HG02571 (cell line): ENCODE measurements at regions not wholly inside any gene's neighbourhood (a gene's known extent, or its start where the extent isn't known, plus 50 kb on each side); places are given as distances from the start of the nearest gene placed in this dataset.
A peak's percentile ranks its signal among the peaks of the same experiment; 100 is the strongest.

ENCODE experiments used
- ATAC-seq: cut with Tn5 transposase; IDR thresholded peaks from one replicate; pipeline ENCODE4 v1.9.1; 2021; ENCODE audit warnings: mild to moderate bottlenecking, moderate library complexity; ENCODE audit not compliant: unreplicated experiment

DNA sequence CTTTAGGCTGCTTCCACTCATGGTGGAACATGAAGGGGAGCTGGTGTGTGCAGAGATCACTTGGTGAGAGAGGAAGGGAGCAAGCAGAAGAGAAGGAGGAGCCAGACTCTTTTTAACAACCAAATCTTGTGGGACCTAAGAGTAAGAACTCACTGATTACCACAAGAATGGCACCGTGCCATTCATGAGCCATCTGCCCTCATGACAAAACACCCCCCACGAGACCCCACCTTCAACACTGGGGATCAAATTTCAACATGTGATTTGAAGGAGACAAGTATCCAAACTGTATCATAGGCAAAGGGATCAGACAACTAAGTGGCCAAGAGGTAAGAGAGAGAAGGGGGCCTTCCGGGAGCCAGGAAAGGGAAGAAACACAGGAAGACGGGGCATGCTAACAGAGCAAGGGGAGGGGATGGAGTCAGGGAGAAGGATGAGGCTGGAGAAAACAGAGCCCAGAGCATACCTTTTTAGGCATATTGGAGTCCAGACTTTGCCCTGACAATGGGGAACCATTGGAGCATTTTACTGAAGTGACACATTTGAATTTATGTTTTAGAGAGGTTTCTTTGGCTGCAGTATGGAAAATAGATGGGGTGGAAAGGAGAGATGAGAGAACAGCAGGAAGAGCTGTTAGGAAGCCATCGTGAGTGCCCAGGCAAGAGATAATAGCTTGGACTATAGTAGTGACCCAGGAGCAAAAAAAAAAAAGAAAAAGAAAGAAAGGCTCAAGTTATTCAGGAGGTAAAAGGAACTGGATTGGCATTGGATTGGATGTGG, 204.4 kb upstream of the NUDT4 start:
- no peak for ATAC-seq

DNA sequence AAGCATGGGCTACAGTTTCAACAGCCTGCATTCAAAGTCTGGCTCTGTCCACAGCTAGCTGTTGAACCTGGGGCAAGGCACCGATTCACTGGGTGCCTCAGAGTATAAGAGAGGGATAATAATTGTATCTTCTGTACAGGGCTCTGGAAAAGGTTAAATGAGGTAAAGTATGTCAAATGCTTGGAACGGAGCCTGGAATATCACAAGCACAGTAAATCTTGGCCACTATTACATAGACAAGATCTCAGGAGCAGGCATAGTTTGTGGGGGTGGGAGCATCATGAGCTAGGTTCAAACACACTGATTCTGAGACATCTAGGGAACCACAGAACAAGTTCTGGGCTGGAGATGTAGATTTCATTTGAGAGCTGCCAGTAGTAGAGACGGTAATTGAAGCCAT, 203.7 kb upstream of the NUDT4 start:
- ATAC-seq: no peak

DNA sequence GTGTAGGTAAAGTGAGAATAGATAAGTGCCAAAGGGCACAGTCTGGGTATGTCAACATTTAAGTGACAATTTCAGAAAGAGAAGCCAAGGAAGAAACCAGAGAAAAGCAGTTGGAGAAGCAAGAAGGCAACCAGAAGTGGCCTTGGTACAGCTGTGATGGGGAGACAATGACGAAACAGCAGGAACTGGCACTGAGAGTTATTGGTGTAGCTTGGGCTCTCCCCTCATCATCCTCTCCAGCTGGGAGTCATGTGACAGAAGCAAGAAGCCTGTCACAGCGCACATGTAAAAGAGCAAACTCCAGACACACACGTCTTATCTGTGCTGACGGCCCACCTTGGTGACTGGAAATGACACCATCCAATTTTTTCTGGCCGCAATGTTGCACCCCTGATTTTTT, 203.3 kb upstream of the NUDT4 start:
- ATAC-seq: no peak

DNA sequence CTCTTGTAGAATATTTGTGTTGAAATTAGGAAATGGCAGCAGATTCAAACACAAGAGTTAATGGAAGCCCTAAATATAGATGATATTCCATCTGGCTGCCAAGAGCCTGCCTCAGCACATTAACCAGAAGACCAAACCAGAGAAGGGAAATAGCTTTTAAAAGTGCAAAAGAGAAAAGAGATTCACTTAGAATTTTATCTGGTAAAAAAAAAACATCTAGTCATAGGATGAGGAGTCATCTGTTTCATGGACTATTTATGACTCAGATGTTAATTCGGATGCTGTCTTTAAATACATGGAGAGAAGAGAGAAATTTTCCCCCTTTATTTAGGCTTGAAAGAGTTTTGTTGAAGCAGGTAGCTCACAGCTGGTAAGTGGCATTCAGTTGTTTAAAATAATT, 201.6 kb upstream of the NUDT4 start:
- no peak for ATAC-seq

DNA sequence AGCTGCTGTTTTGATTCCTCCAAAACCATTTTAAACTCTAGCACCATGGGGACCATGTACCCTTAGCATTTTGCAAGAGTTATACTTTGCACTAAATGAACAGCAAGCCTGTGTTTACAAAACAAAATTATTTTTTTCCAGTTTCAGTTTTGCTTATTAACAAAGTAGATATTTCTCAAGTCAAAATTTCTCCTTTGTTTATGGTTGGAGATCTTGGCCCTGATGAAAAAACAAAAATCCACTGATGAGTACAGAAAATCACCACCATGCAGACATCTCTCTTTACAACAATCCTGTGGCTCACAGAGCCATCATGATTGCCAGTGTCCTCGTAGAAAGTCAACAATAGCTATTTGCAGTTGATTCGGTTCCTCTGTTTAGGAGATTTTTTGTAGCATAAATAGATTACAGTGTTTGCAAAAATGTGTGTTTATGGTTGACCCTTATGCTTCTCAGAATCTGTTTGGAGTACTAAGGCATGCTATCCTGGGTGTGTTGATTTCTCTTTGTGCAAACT, 201.1 kb upstream of the NUDT4 start:
- no peak for ATAC-seq

DNA sequence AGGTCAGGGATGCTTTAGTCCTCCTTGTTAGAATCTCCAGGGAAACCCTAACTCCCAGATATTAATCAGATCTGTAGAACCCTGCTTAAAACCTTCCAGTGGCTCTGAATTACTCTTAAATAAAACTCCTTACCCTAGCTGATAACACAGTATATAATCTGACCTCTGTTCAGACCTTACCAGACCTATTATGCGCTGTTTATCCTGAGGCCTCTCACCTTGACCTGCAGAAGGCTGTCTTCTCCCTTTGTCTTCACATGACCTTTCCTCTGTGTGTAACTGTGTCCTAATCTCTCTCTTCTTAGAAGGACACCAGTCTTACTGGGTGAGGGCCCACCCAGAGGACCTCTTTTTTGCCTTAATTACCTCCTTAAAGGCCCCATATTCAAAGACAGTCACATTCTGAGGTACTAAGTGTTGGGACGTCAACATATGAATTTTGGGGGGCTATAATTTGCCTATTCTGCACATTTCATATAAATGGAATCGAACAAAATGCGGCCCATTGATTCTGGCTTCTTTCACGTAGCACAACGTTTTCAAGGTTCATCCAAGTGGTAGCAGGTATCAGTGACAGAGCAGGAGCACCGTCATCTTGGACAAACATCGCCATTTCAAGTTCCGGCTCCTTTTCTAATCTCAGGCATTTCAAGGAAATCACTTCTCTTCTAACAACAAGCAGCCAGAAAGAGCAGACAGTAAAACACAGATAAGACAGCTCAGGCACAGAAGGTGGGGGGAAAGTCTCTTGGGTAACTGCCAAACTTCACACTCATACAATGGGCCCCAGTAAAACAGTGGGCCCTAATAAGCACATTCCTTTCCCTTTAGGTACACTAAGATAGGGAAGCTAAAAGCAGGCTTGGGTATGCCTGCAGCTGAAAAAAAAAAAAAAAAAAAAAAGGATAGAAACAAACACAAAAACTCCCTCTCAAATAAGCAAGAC, 200.2 kb upstream of the NUDT4 start:
- no peak for ATAC-seq

DNA sequence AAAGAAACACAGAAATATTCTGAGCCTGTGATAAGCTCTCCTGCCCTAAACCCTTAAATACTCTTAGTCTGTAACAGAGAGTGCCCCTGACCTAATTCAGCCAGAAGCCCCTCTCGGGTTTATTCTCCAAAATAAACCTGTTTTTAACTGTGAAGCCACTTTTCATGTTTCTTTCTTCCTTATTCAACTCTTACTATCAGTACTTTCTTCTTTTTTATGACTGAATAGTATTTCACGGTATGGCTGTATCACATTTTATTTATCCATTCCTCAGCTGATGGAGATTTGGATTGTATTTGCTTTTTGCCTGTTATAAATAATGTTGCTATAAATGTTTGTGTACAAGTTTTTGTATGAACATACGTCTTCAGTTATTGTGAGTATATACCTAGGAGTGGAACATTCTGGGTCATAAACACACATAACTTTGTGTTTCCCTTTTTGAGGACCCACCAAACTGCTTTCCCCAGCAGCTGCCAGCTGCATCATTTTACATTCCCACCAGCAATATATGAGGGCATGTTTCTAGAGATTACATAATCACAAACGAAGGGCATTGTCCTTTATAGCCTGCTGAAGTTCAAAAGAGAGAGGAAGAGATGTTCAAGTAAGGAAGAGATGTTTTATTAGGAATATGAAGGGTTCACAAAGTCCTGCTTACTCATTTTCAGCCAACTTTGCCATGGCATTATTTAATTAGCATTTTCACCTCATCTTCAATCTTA, 199.4 kb upstream of the NUDT4 start:
- no peak for ATAC-seq

DNA sequence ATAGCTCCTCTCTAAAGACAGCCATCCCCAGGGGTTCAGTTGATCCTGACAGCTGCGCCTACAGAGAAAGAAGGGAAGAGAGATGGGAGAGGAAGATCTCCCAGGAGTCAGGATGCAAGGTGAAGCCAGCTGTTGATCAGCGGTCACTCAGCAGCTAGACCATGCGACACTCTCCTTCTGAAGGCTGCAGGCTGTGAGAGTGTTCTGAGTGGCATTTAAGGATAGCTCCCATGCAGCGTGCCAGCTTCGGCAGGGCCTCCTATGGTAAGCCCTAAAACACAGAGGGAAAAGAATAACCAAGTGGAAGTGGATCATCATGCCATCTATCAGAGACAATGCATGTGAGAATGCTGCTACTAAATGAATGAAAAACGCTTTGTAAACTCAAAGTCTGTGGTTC, 197.9 kb upstream of the NUDT4 start:
- ATAC-seq: no peak

DNA sequence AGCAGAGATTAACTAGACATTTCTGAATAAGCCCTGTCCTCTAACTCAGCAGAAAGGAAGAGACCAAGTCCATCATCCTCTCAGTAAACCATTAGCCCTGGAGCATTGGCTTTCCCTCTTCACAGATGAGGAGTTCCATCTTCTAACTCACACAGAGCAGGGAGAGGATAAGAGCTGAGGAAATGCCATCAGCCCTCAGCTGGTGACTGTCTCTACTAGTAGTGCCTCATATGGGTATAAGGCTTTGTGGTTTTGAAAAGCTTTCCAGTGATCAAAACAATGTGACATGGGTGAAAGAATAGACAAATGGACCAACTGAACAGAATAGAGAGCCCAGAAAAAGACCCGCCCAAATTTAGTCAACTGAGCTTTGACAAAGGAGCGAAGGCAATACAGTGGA, 197.2 kb upstream of the NUDT4 start:
- ATAC-seq: no peak

DNA sequence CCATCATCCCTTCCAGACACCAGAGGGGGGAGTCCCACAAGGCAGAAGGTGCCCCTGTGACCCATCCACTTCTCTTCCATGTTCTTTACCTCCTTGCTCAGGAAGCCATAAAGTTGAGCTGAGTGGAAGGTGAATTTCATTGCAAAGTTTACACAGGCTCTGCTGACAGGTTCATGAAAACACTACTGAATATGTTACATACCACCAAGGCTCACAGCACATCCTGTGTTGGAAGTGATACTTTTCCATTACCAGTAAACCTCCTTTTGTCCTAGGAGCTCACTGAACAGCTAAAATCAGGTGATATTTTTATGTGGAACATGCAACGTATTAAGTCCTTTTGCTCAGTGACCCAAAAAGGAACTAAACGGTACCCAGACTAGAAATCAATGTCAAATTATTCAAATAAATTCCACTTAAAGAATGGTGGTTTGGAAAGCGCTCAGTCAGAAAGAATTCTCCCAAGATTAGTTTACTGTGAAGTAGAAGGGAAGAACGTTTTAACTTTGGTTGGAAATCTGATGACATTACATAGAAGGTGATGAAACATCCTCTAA, 196.2 kb upstream of the NUDT4 start:
- no peak for ATAC-seq

DNA sequence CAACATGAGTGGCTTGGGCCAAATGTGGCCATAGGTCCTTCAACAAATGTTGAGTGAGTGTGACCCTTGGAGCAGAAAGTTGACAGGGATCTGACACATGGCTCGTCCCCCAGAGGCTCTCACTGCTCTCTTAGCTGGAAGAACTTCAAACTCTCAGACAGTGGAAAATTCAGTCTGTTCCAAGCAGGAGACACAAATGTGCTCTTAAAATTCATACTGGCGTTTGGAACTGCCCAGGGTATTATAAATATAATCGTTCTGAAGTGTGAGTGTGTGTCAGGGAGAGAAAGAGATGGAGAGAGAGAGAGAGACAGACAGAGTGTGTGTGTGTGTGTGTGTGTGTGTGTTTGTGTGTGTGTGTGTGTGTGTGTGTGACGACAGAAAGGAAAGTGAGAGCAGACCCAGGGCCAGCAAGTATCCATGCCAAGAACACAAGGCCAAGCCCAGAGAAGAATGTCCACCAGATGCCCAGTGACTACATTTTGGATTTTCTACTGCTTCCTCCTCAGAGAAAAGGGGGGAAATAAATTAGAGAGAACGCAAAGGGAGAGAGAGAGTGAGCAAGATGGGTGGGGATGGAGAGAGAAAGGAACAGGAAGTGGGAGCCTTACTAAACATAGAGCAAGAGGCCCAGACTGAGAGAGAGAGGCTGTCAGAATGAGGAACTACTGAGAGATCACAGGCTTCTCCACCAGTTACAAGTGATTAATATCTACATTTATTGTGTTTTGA, 193.6 kb upstream of the NUDT4 start:
- ATAC-seq: peak; percentile 69

DNA sequence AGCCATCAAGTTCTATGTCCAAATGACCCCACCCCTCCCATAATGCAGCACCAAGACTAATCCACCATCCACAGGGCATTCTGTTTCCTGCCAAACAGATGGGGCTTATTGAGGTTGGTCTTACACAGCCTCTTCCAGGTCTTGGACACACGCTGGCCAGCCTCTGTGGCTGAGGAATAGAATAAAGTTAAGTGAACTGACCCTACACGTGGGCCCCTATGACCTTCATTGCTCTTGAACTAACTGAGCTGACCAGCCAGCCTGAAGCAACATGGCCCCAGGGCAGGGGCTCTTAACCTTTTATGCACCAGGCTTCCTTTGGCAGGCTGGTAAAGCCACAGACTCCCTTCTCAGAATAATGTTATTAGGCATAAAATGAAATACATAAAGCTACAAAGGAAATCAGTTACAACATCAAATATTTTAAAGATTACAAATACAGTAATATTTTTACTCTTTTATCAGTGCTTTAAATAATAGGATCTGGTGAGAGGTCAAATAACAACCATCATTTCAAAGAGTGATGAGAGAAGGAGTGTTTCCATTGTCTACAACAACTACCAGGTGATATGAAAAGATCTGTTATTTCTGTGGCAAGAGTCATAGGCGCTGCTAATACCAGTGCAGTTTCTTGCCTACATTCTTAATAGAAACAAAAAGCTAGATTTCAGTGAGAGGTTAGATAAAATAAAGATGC, 192.9 kb upstream of the NUDT4 start:
- ATAC-seq: no peak

DNA sequence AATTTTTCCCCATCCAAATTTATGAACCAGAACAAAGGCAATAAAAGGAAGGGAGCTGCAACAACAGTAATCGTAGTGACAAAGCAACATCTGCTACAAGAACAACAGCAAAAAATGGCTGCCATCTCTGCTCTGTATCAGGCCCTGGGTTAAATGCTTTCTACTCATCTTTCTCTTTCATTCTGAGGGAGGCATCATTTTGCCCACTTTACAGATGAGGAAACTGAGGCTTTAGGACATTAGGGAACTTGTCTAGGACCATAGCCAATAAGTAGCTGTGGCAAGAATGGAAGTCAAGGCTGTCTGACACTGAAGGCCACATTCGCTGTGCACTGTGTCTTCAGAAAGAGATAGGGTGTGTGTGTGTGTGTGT, 192.4 kb upstream of the NUDT4 start:
- no peak for ATAC-seq

DNA sequence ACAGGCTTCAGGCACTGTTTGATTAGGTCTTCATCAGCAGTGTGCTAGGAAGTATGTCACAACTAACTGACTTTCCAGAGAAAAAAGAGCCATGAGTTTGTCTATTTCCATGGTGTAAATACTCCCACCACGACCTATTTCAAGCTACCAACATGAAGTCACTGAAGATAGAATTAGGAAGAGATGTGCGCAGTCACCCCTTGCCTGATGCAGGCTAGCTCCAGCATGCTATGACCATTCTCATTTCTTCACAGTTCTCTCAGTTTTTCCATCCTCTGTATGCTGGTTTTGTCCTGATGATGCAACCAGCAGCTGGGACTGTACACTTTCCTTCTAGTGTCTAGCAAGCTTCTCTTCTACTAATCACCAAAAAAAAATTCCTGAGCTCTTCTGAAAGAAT, 191.6 kb upstream of the NUDT4 start:
- ATAC-seq: no peak

DNA sequence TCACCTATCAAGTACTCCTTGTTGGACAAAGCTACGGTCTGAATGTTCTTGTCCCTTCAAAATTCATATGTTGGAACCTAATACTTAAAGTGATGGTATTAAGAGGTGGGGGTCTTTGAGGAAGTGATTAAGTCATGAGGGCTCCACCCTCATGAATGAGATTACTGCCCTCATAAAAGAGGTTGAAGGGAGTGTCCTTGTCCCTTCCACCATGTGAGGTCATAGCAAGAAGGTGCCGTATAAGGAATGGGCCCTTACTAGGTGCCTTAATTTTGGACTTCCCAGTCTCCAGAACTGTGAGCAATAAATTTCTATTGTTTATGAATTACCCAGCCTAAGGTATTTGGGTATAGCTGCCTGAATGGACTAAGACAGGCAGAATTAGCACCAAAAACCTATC, 191.1 kb upstream of the NUDT4 start:
- ATAC-seq: no peak

DNA sequence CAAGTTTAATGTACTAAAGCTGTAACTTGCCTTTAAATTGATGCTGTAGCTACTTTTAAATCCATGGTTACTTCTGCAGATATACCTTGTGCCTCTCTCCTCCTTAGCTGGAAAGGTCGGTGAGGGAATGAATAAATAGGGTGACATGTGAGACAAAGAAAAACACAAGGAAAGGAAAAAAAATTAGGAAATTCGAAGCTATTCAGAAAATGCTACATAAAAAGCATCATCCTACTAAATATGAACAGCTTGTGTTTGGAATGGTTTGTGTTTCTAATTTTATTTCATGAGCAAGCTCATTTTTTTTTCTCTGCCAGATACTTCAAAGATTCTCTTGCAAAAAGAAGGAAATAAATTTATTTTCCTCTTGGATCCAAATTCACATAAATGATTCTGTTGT, 186.3 kb upstream of the NUDT4 start:
- ATAC-seq: no peak

DNA sequence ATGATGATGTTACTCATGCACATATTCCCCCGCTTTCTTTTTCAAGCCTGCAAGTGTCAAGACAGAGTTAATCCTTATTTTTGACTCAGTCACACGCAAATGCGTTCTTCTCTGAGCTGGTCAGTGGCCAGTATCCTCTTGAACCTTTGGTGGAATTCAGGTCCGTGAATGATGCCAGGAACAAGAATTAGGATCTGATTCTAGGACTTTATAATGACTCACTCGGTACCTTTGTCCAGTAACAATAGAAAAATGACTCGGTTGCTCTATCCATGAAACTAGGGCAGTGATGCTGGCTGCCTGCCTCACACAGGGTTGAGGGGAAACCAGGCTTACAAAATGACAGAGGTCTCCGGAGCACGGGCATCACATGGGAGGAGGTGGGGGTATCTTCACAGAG, 185.8 kb upstream of the NUDT4 start:
- ATAC-seq: no peak

DNA sequence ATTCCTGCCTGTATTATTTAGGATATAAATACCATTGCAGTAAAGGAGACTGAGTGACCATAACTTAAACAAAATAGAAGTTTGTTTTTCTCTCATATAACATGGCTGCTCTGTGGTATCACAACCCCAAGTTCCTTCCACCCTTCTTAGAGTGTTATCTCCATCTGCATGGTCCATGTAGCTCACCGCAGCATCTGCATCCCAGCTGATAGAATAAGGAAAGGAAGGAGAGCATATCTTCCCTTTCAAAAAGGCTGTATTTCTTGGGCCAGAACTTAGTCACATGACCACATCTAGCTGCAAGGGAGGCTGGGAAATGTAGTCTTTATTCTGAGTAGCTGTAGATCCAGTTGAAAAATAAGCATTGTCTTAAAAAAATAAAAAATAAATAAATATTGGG, 184.8 kb upstream of the NUDT4 start:
- ATAC-seq: no peak

DNA sequence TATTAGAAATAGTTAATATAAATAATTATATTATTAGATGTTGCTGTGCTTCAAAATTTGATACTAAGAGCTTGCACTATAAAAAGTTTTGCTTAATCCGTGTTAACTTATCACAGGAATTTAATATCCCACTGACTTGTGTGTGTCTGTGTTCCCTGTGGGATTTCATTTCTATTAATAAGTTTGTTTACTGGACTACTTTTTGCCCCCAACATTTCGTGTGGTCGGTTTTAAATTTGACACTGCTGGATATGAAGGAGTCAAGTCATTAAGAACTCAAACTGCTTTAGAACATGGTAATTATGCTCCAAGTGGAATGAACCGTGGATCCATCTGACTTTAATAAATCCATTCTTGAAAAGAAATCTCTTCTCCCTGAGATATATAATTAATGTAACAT, 182.2 kb upstream of the NUDT4 start:
- ATAC-seq: no peak

DNA sequence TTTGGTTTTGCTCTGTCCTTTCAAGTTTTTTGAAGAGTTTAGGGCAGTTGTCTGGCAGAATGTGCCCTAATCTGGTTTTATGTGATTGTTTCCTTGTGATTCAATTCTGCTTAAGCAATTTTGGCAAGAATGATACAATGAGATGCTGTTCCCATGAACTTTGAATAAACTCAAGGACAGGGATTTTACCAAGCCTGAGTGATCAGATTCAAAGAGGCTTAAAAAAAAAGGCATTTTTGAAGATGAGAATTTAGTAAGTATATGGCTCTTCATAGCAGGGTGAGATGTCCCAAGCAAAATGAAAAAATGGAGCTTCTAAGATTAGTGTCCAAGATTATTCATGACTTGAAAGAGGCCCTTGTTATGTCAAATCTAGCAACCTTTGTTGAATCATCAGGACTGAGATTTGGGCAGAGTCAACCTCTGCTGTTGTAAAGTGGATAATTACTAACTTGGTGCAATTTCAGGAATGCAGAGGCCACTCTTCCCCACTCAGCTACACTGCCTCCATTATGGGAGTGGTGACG, 180.6 kb upstream of the NUDT4 start:
- no peak for ATAC-seq
